Psoas muscle (tissue), 7 donors: ENCODE measurements at regions not wholly inside any gene's neighbourhood (a gene's known extent, or its start where the extent isn't known, plus 50 kb on each side); places are given as distances from the start of the nearest gene placed in this dataset.

ENCODE experiments used
- ATAC-seq, 4 donors: fragments of 200-7000 bp; cut with Tn5 transposase; one replicate each; pipeline ENCODE4 v1.9.1; 2020; ENCODE audit warnings: moderate library complexity in 3 of 4, mild to moderate bottlenecking in 2 of 4
- DNase-seq, 2 donors: peaks; one replicate each; pipeline ENCODE4 v3.0.0-alpha.2; 2020
- H3K27ac ChIP-seq: fragments of 200-600 bp; one replicate; pipeline ENCODE4 v1.8.0; 2022
- H3K27me3 ChIP-seq, 3 donors: fragments of 200-600 bp in 1 of 3; one replicate each; pipeline versions ENCODE4 v1.6.1 to v1.8.0; 2013 to 2022; ENCODE audit warnings: low read length in 2 of 3, mild to moderate bottlenecking in 2 of 3, moderate library complexity in 1 of 3; ENCODE audit not compliant: insufficient read depth in 3 of 3
- H3K36me3 ChIP-seq, 2 donors: fragments of 200-600 bp in 1 of 2; one replicate each; pipeline versions ENCODE4 v1.6.1 to v1.8.0; 2013 to 2022; ENCODE audit warnings: low read depth in 1 of 2, mild to moderate bottlenecking in 1 of 2, moderate library complexity in 1 of 2; ENCODE audit not compliant: insufficient read depth in 1 of 2
- H3K4me1 ChIP-seq: fragments of 200-600 bp; one replicate; pipeline ENCODE4 v1.8.0; 2022
- H3K4me3 ChIP-seq: fragments of 200-600 bp; one replicate; pipeline ENCODE4 v1.8.0; 2022; ENCODE audit warnings: mild to moderate bottlenecking
- H3K9me3 ChIP-seq: fragments of 200-600 bp; one replicate; pipeline ENCODE4 v1.8.0; 2022
- CTCF ChIP-seq: fragments of 200-600 bp; IDR thresholded peaks from one replicate; pipeline ENCODE4 v1.8.0; 2022; ENCODE audit warnings: antibody characterized with exemption
- WGBS, 3 donors: extraction: QIAGEN DNeasy Blood & Tissue Kit; methylation state at CpG; one replicate each; pipeline versions ENCODE4 v1.1.6 to v1.1.7; 2013; 5-methylcytosine and 5-hydroxymethylcytosine counted together
- intact Hi-C, 2 donors: fragments of 100-400 bp; cut with DNase I; formaldehyde crosslinking; loops; one replicate each; pipeline versions ENCODE4 v1.11.0 to v1.14.2; 2022
- donor health status: healthy with polysubstance abuse.
- donor health status: DM: no; HTN: no; CAD: no; lungs with moderate emphysema.
- donor health status: Bipolar disorder and iron deficiency.
- donor health status: healthy.
- donor health status: DM: yes; HTN: yes; CAD: no.
- donor health status: DM: no; HTN: no; CAD: no.
- donor health status: DM: yes; HTN: yes; CAD: no.

GRCh38 chr13:50574731-50575130 is 268.8 kb downstream of the DLEU7 start:
- ATAC-seq (no peak), DNase-seq (no peak)
- no peak overlapping the region for H3K4me3 ChIP-seq
- H3K9me3 ChIP-seq = no peaks in the 10 kb centered on the region
- 66 to 70% (median 67%) methylated on average over 3 of the region's 3 CpGs for WGBS, 3 donors
- no peak overlapping the region for H3K27ac ChIP-seq
- H3K36me3 ChIP-seq = no peaks in the 10 kb centered on the region
- H3K4me1 ChIP-seq = no peaks in the 10 kb centered on the region
- intact Hi-C loops = no loop called here
- TF ChIP-seq CTCF = no peak
- H3K27me3 ChIP-seq = no peaks in the 10 kb centered on the region

GRCh38 chr13:50575138-50575537 is 268.4 kb downstream of the DLEU7 start:
- Histone ChIP-seq H3K36me3 (no peaks in the 10 kb centered on the region), H3K4me1 (no peaks in the 10 kb centered on the region), H3K9me3 (no peaks in the 10 kb centered on the region), H3K4me3 (no peak overlapping the region), H3K27ac (no peak overlapping the region), H3K27me3 (no peaks in the 10 kb centered on the region)
- ATAC-seq (no peak), DNase-seq (no peak)
- intact Hi-C loops = no loop called here
- no peak for TF ChIP-seq CTCF
- WGBS, 3 donors = 91 to 97% (median 97%) methylated on average over 3 of the region's 3 CpGs

- Histone ChIP-seq H3K27ac (no peak overlapping the region), H3K9me3 (no peaks in the 10 kb centered on the region), H3K36me3 (no peaks in the 10 kb centered on the region), H3K27me3 (no peaks in the 10 kb centered on the region), H3K4me1 (no peaks in the 10 kb centered on the region), H3K4me3 (no peak overlapping the region)
- TF ChIP-seq CTCF = no peak
- DNase-seq = peak in 1 of 2 donors; percentile 54
- WGBS, 3 donors = 22 to 35% (median 29%) methylated on average over 6 of the region's 6 CpGs
- peak in 2 of 4 donors; percentile 42 to 52 for ATAC-seq
- intact Hi-C loops = no loop called here
Measured at GRCh38 chr13:50576156-50576555, 267.3 kb downstream of the DLEU7 start.

GRCh38 chr13:50577806-50578205 is 265.7 kb downstream of the DLEU7 start:
- H3K4me3 ChIP-seq = no peak overlapping the region
- ATAC-seq = no peak
- no peaks in the 10 kb centered on the region for H3K36me3 ChIP-seq
- DNase-seq = no peak
- no peaks in the 10 kb centered on the region for H3K27me3 ChIP-seq
- no peaks in the 10 kb centered on the region for H3K9me3 ChIP-seq
- no peak for TF ChIP-seq CTCF
- H3K27ac ChIP-seq = no peak overlapping the region
- intact Hi-C loops = no loop called here
- no peaks in the 10 kb centered on the region for H3K4me1 ChIP-seq
- 82 to 87% (median 82%) methylated on average over 2 of the region's 2 CpGs for WGBS, 3 donors

- intact Hi-C loops = no loop called here
- DNase-seq = no peak
- WGBS, 3 donors = 56 to 60% (median 56%) methylated on average over 4 of the region's 4 CpGs
Measured at GRCh38 chr13:50580684-50581305, 262.7 kb downstream of the DLEU7 start.

More at GRCh38 chr13:50580684-50581305, 262.7 kb downstream of the DLEU7 start:
- ATAC-seq = no peak
- Histone ChIP-seq H3K4me3 (no peak overlapping the region), H3K9me3 (no peaks in the 10 kb centered on the region), H3K27me3 (no peaks in the 10 kb centered on the region), H3K27ac (no peak overlapping the region), H3K4me1 (no peaks in the 10 kb centered on the region), H3K36me3 (no peaks in the 10 kb centered on the region)
- no peak for TF ChIP-seq CTCF
